Spleen (tissue), 11 donors: ENCODE measurements at regions not wholly inside any gene's neighbourhood (a gene's known extent, or its start where the extent isn't known, plus 50 kb on each side); places are given as distances from the start of the nearest gene placed in this dataset.

Source experiments
- DNase-seq: peaks from one replicate; pipeline ENCODE4 v3.0.0-alpha.2; 2020
- H3K27ac ChIP-seq, 8 donors: fragments of 200-600 bp; sonication (generic) in 7 of 8; 1 replicate in 4 of 8; 2 replicates in 4 of 8; pipeline versions ENCODE4 v1.5.0 to v1.8.0; 2016 to 2021; ENCODE audit warnings: inconsistent platforms in 4 of 8, mild to moderate bottlenecking in 4 of 8, moderate library complexity in 1 of 8
- H3K27me3 ChIP-seq, 7 donors: fragments of 200-600 bp; sonication (generic) in 6 of 7; replicated peaks in 1 of 7; 1 replicate in 4 of 7; 2 replicates in 3 of 7; pipeline versions ENCODE4 v1.5.0 to v1.8.0; 2016 to 2021; ENCODE audit warnings: inconsistent platforms in 3 of 7, mild to moderate bottlenecking in 1 of 7
- H3K36me3 ChIP-seq, 6 donors: fragments of 200-600 bp; sonication (generic) in 5 of 6; 1 replicate in 4 of 6; 2 replicates in 2 of 6; pipeline versions ENCODE4 v1.5.0 to v1.8.0; 2016 to 2021; ENCODE audit warnings: inconsistent platforms in 2 of 6
- H3K4me1 ChIP-seq, 6 donors: fragments of 200-600 bp; sonication (generic) in 5 of 6; 1 replicate in 3 of 6; 2 replicates in 3 of 6; pipeline versions ENCODE4 v1.5.0 to v1.8.0; 2016 to 2021; ENCODE audit warnings: inconsistent platforms in 3 of 6
- H3K4me3 ChIP-seq, 8 donors: fragments of 200-600 bp; sonication (generic) in 7 of 8; 1 replicate in 4 of 8; 2 replicates in 4 of 8; pipeline versions ENCODE4 v1.5.0 to v1.8.0; 2016 to 2021; ENCODE audit warnings: inconsistent platforms in 4 of 8, mild to moderate bottlenecking in 4 of 8, moderate library complexity in 2 of 8
- H3K9me3 ChIP-seq, 8 donors: fragments of 200-600 bp; sonication (generic) in 7 of 8; 1 replicate in 4 of 8; 2 replicates in 4 of 8; pipeline versions ENCODE4 v1.5.0 to v1.8.0; 2016 to 2021; ENCODE audit warnings: inconsistent platforms in 4 of 8
- POLR2A ChIP-seq, 3 donors: fragments of 450-650 bp; IDR thresholded peaks; one replicate each; pipeline ENCODE4 v1.5.1; 2017; ENCODE audit warnings: antibody characterized with exemption in 3 of 3, mild to moderate bottlenecking in 1 of 3
- POLR2AphosphoS5 ChIP-seq, 3 donors: sonication (generic); formaldehyde crosslinking; IDR thresholded peaks; one replicate each; pipeline ENCODE4 v1.5.1; 2017; ENCODE audit warnings: antibody characterized with exemption in 3 of 3
- whole genome bisulfite sequencing, 5 donors: extraction: QIAGEN DNeasy Blood & Tissue Kit in 3 of 5; methylation state at CpG; one replicate each; pipeline versions ENCODE4 v1.1.5 to v1.1.7; 2013 to 2018; 5-methylcytosine and 5-hydroxymethylcytosine counted together
- intact Hi-C: fragments of 100-400 bp; cut with DNase I; formaldehyde crosslinking; loops from one replicate; pipeline ENCODE4 v1.15.0; 2023; ENCODE audit warnings: low total_unique reads
- TF ChIP-seq, protein P1 (sequence below), 11 experiments: fragments of 200-600 bp in 7 of 11; fragments of 450-650 bp in 4 of 11; sonication (generic) in 4 of 11; IDR thresholded peaks in 8 of 11; conservative IDR thresholded peaks in 3 of 11; 1 replicate in 7 of 11; 2 replicates in 4 of 11; pipeline versions ENCODE4 v1.4.0 to v1.8.0; 2016 to 2021; ENCODE audit warnings: antibody characterized with exemption in 11 of 11, inconsistent platforms in 4 of 11, mild to moderate bottlenecking in 1 of 11
- donor health status: healthy with polysubstance abuse.
- donor health status: DM: no; HTN: no; CAD: no; lungs with moderate emphysema.
- donor health status: DM: no; HTN: no; CAD: no.
- donor health status: Bipolar disorder and iron deficiency.
- donor health status: healthy.
- donor health status: DM: no; HTN: no; CAD: no.
- donor health status: DM: yes; HTN: yes; CAD: no.

DNA sequence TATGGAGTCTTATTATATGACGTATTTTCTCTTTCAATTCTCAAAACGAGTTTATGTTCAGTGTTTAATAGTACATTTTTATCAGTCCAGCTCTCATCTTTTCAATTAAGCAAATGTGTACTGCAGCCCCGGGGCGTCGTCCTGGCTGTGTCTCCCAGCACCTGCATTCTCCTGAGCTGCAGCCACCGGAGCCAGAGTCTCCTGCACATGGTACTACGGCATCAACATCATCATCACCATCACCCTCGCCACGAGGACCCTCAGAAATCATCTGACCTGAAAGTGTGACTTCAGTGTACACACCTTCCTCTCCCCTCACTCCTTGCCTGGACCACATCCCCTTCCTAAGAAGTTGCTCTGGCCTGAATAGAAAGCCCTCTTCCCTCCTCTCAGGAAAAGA, 267.7 kb upstream of the ARID1B start:
- H3K36me3 ChIP-seq = no peaks in the 10 kb centered on the region
- WGBS, 5 donors = 85 to 95% (median 86%) methylated on average over 9 of the region's 9 CpGs
- no peak for DNase-seq
- peaks cover 0 to 7% (median 0%) of the 10 kb centered on the region in 7 donors for H3K27me3 ChIP-seq
- no peaks in the 10 kb centered on the region for H3K9me3 ChIP-seq
- intact Hi-C loops = no loop called here
- no peak overlapping the region for H3K4me3 ChIP-seq
- TF ChIP-seq POLR2A (IDR thresholded peaks at IDR 0.05) (no peak), POLR2AphosphoS5 (IDR thresholded peaks at IDR 0.05) (no peak)
- TF ChIP-seq, protein P1, sequence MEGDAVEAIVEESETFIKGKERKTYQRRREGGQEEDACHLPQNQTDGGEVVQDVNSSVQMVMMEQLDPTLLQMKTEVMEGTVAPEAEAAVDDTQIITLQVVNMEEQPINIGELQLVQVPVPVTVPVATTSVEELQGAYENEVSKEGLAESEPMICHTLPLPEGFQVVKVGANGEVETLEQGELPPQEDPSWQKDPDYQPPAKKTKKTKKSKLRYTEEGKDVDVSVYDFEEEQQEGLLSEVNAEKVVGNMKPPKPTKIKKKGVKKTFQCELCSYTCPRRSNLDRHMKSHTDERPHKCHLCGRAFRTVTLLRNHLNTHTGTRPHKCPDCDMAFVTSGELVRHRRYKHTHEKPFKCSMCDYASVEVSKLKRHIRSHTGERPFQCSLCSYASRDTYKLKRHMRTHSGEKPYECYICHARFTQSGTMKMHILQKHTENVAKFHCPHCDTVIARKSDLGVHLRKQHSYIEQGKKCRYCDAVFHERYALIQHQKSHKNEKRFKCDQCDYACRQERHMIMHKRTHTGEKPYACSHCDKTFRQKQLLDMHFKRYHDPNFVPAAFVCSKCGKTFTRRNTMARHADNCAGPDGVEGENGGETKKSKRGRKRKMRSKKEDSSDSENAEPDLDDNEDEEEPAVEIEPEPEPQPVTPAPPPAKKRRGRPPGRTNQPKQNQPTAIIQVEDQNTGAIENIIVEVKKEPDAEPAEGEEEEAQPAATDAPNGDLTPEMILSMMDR (IDR thresholded peaks at IDR 0.05 in 8 of 11, conservative IDR thresholded peaks at IDR 0.05 in 3 of 11) = no peak
- H3K4me1 ChIP-seq = no peaks in the 10 kb centered on the region
- no peak overlapping the region for H3K27ac ChIP-seq

DNA sequence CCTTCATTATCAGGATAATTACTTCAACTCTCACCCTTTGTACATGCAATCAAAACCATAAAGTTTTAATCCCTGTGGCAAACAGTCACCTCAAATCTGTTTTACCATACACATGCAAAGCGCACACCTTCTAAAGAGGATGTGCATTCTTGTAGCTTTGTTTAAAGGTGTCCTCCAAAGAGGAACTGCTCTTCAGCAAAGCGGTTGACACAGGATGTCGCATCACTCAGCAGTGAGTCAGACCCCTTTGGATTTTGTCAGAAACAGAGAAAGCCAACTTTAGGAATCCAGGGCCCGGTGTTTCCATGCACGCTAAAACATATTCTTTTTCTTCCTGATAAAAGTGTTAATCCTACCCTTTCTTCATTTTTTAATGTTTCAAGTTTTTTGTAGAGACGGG, 268.3 kb upstream of the ARID1B start:
- no peak overlapping the region for H3K27ac ChIP-seq
- no peak for TF ChIP-seq POLR2A (IDR thresholded peaks at IDR 0.05)

DNA sequence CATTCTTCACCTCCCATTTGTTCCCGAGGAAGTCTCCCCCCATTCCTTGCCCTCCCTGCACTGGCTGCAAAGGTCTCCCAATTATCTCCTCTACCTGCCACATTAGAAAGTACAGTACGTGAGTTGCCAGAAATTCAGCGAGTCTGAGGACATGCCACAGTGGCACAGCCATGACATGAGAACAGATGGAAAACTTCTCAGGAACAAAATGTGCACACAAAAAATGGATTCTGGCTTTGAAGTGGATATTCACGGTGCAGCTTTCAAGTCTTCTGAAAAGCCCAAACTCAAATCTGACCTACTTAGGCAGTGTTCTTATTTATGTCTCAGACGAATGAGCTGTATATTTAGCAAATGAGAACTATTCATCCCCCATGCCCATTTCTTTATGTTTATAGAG, 269.1 kb upstream of the ARID1B start:
- Histone ChIP-seq H3K36me3 (no peaks in the 10 kb centered on the region), H3K4me1 (no peaks in the 10 kb centered on the region), H3K4me3 (no peak overlapping the region), H3K9me3 (no peaks in the 10 kb centered on the region), H3K27me3 (peaks cover 0 to 7% (median 0%) of the 10 kb centered on the region in 7 donors), H3K27ac (no peak overlapping the region)
- DNase-seq = no peak
- 73 to 90% (median 82%) methylated on average over 5 of the region's 5 CpGs for WGBS, 5 donors
- intact Hi-C loops = no loop called here
- TF ChIP-seq POLR2AphosphoS5 (IDR thresholded peaks at IDR 0.05) (no peak), POLR2A (IDR thresholded peaks at IDR 0.05) (no peak)
- TF ChIP-seq, protein P1 (IDR thresholded peaks at IDR 0.05 in 8 of 11, conservative IDR thresholded peaks at IDR 0.05 in 3 of 11) = no peak

More for the DNA sequence above, 268.3 kb upstream of the ARID1B start:
- Histone ChIP-seq H3K4me1 (no peaks in the 10 kb centered on the region), H3K27me3 (peaks cover 0 to 7% (median 0%) of the 10 kb centered on the region in 7 donors), H3K9me3 (no peaks in the 10 kb centered on the region), H3K36me3 (no peaks in the 10 kb centered on the region), H3K4me3 (no peak overlapping the region)
- intact Hi-C loops = no loop called here
- no peak for DNase-seq
- WGBS, 5 donors = 48 to 59% (median 51%) methylated on average over 6 of the region's 6 CpGs

DNA sequence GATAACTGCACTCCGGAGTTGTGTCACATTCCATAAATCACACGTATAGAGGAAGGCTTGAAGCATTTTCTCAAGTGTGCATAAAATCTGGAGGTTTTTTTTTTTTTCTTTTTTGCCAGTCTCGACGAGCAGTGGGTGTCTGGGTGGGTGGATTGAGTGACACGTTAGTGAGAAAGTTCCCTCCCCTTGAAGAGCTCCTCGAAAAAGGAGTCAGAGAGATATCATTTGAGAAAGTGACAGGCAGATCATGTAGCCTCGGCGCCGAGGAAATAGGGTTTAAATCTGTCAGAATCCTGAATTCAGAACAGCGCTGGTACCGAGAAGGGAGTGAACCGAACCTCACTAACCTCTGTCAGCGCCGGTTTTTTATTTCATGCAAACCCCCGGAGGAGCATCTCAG, 269.5 kb upstream of the ARID1B start:
- no peak overlapping the region for H3K4me3 ChIP-seq
- no peaks in the 10 kb centered on the region for H3K9me3 ChIP-seq
- no peaks in the 10 kb centered on the region for H3K4me1 ChIP-seq
- peaks cover 0 to 7% (median 0%) of the 10 kb centered on the region in 7 donors for H3K27me3 ChIP-seq
- no peak overlapping the region for H3K27ac ChIP-seq
- no peaks in the 10 kb centered on the region for H3K36me3 ChIP-seq
- intact Hi-C loops = no loop called here
- TF ChIP-seq POLR2AphosphoS5 (IDR thresholded peaks at IDR 0.05) = no peak
- TF ChIP-seq, protein P1 (IDR thresholded peaks at IDR 0.05 in 8 of 11, conservative IDR thresholded peaks at IDR 0.05 in 3 of 11) = no peak
- TF ChIP-seq POLR2A (IDR thresholded peaks at IDR 0.05) = no peak
- WGBS, 5 donors = 73 to 87% (median 76%) methylated on average over 15 of the region's 15 CpGs
- no peak for DNase-seq

DNA sequence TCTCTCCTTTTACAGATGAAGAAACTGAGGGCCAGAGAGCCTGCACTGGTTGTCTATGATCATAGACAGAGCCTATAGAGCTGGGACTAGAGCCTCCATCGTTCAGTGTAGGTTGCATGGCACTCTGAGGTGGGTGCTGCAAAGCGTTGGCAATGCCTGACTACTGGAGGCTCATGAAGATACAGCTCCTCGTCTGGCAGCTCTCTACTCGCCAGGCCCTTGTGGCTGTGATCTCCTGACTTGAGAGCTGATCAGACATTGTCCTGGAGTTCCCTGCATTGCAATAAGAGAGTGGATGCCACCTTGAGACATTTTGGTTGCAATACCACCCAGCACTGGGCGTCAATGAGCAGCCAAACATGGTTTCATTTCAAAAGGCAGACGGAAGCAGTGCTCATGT, 270.1 kb upstream of the ARID1B start:
- intact Hi-C loops = no loop called here
- WGBS, 5 donors = 78 to 88% (median 82%) methylated on average over 2 to 6 of the region's 6 CpGs
- no peaks in the 10 kb centered on the region for H3K4me1 ChIP-seq
- DNase-seq = no peak
- no peaks in the 10 kb centered on the region for H3K36me3 ChIP-seq
- no peak overlapping the region for H3K27ac ChIP-seq
- peaks cover 0 to 7% (median 0%) of the 10 kb centered on the region in 7 donors for H3K27me3 ChIP-seq
- no peaks in the 10 kb centered on the region for H3K9me3 ChIP-seq
- no peak overlapping the region for H3K4me3 ChIP-seq
- TF ChIP-seq POLR2AphosphoS5 (IDR thresholded peaks at IDR 0.05) = no peak
- TF ChIP-seq, protein P1 (IDR thresholded peaks at IDR 0.05 in 8 of 11, conservative IDR thresholded peaks at IDR 0.05 in 3 of 11) = no peak
- TF ChIP-seq POLR2A (IDR thresholded peaks at IDR 0.05) = no peak
